Nephron (organoid): ENCODE measurements at regions not wholly inside any gene's neighbourhood (a gene's known extent, or its start where the extent isn't known, plus 50 kb on each side); places are given as distances from the start of the nearest gene placed in this dataset.

Experiments
- H3K27ac Mint-ChIP-seq, 3 experiments: 2 replicates each; pipeline ENCODE4 v1.8.0; 2020; ENCODE audit warnings: mixed read lengths in 3 of 3, mild to moderate bottlenecking in 2 of 3, moderate library complexity in 1 of 3
- H3K27me3 Mint-ChIP-seq: 2 replicates; pipeline ENCODE4 v1.8.0; 2021; ENCODE audit warnings: low read depth, mild to moderate bottlenecking, moderate library complexity, mixed read lengths
- H3K36me3 Mint-ChIP-seq: 2 replicates; pipeline ENCODE4 v1.8.0; 2020; ENCODE audit warnings: low read depth, mixed read lengths
- H3K4me1 Mint-ChIP-seq: 2 replicates; pipeline ENCODE4 v1.8.0; 2020; ENCODE audit warnings: mixed read lengths
- H3K4me3 Mint-ChIP-seq, 3 experiments: 2 replicates each; pipeline ENCODE4 v1.8.0; 2020; ENCODE audit warnings: mild to moderate bottlenecking in 3 of 3, mixed read lengths in 3 of 3, moderate library complexity in 2 of 3
- H3K9me3 Mint-ChIP-seq: 2 replicates; pipeline ENCODE4 v1.8.0; 2020; ENCODE audit warnings: mixed read lengths
- TF ChIP-seq, protein P1 (sequence below), 3 experiments: fragments of 200-600 bp; sonication (generic); IDR thresholded peaks; one replicate each; pipeline ENCODE4 v1.5.0; 2021; ENCODE audit warnings: antibody characterized with exemption in 3 of 3; ENCODE audit not compliant: unreplicated experiment in 3 of 3

DNA sequence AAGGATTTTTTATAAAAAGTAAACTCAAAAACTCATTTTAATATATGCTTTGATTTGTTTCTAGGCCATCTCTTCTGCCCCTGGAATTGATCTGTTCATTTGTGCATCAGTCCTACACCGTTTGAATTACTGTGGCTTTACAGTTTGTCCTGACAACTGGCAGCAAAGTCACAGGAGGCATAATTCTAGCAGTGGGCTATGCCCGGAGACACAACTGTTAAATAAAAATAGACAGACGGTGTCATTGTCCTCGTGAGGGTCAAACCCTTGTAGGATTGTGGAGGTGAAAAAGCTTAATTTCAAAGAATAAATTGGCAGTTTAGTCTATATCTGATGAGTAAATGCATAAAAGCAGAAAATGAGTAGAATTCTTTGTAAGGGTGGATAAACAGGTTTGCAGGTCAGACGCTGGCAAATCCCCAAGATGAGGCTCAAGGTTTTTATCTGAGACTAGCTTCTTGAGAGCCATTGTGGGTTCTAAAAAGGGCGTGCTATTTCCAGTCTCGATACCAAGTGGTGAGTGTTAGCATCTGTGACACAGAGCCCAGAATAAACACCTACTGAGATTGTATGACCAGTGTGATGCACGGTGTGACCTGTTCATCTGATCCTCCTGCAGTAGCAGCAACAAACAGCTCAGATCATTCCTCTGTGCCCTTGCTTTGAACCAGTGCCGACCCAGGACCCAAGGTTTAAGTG, 51.5 kb upstream of the SLCO3A1 start:
- Mint-ChIP-seq H3K27ac (no peak overlapping the region), H3K27me3 (peaks cover 4% of the 10 kb centered on the region), H3K4me1 (peaks cover 16% of the 10 kb centered on the region), H3K9me3 (no peaks in the 10 kb centered on the region), H3K36me3 (no peaks in the 10 kb centered on the region), H3K4me3 (peak overlapping the region in 1 of 3 experiments; percentile 9)
- TF ChIP-seq, protein P1, sequence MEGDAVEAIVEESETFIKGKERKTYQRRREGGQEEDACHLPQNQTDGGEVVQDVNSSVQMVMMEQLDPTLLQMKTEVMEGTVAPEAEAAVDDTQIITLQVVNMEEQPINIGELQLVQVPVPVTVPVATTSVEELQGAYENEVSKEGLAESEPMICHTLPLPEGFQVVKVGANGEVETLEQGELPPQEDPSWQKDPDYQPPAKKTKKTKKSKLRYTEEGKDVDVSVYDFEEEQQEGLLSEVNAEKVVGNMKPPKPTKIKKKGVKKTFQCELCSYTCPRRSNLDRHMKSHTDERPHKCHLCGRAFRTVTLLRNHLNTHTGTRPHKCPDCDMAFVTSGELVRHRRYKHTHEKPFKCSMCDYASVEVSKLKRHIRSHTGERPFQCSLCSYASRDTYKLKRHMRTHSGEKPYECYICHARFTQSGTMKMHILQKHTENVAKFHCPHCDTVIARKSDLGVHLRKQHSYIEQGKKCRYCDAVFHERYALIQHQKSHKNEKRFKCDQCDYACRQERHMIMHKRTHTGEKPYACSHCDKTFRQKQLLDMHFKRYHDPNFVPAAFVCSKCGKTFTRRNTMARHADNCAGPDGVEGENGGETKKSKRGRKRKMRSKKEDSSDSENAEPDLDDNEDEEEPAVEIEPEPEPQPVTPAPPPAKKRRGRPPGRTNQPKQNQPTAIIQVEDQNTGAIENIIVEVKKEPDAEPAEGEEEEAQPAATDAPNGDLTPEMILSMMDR (IDR thresholded peaks at IDR 0.05; ENCODE audit: unreplicated experiment in 3 of 3), result no peak

DNA sequence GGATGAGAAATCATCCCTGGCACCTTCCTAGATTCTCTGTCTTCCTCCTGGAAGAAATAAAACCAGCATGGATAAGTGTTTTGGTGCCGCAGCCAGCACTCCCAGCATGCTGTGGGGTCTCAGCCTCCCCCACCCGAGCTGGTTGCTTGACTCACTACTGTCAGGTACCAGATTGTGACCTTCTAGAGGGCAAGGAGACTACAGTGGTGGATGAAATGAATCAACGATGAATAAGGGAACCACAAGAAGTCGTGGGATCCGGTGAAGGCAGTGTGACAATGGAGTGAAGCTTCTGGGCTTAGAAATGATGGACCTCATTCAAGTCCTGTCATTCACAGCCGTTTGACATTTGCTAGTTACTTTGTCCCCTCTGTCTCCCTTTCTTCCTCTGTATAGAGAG, 50.2 kb upstream of the SLCO3A1 start:
- Mint-ChIP-seq H3K4me1 (peaks cover 16% of the 10 kb centered on the region), H3K4me3 (no peak overlapping the region), H3K27me3 (peaks cover 4% of the 10 kb centered on the region), H3K27ac (no peak overlapping the region), H3K9me3 (no peaks in the 10 kb centered on the region), H3K36me3 (no peaks in the 10 kb centered on the region)
- TF ChIP-seq, protein P1 (IDR thresholded peaks at IDR 0.05; ENCODE audit: unreplicated experiment in 3 of 3), result no peak
